IMR-90 (cell line): ENCODE measurements at regions not wholly inside any gene's neighbourhood (a gene's known extent, or its start where the extent isn't known, plus 50 kb on each side); places are given as distances from the start of the nearest gene placed in this dataset.

Source experiments
- ATAC-seq: fragments of 200-7000 bp; cut with Tn5 transposase; 2 replicates; pipeline ENCODE4 v1.9.1; 2020; ENCODE audit warnings: low read depth, mild to moderate bottlenecking, moderate library complexity
- BruUV-seq: library from RNA; stranded (reverse); fragments of 400-500 nt; replicated peaks from 2 replicates; lab custom pipeline; 2021; lab: Mats Ljungman, UMichigan
- CTCF ChIA-PET: fragments of 300-600 bp; formaldehyde crosslinking; extraction: SDS; loops from one replicate; lab custom pipeline; 2021; ENCODE audit warnings: antibody characterized with exemption; lab: Yijun Ruan, JAX
- POLR2A ChIA-PET: fragments of 300-600 bp; sonication (Branson Sonifier 250); formaldehyde crosslinking; loops from one replicate; lab custom pipeline; 2022; ENCODE audit warnings: antibody characterized with exemption; ENCODE audit not compliant: unreplicated experiment; lab: Charles Lee
- DNase-seq: peaks from one replicate; pipeline ENCODE4 v3.0.0; 2013
- H2AFZ ChIP-seq: replicated peaks from 2 replicates; pipeline ENCODE3; 2013; ENCODE audit warnings: low read length, mild to moderate bottlenecking; ENCODE audit not compliant: poor library complexity
- H2AK5ac ChIP-seq: 2 replicates; pipeline ENCODE4 v1.6.1; 2013; ENCODE audit warnings: low read depth, low read length, inconsistent platforms
- H2AK9ac ChIP-seq: replicated peaks from 2 replicates; pipeline ENCODE3; 2013; ENCODE audit warnings: mild to moderate bottlenecking, low read depth, low read length, moderate library complexity; ENCODE audit not compliant: poor library complexity
- H2BK120ac ChIP-seq: 2 replicates; pipeline ENCODE4 v1.6.1; 2013; ENCODE audit warnings: low read depth, low read length, inconsistent platforms
- H2BK15ac ChIP-seq: 3 replicates; pipeline ENCODE4 v1.6.1; 2013; ENCODE audit warnings: low read depth, low read length, inconsistent platforms
- H2BK20ac ChIP-seq: 2 replicates; pipeline ENCODE4 v1.6.1; 2013; ENCODE audit warnings: low read depth, mild to moderate bottlenecking, inconsistent platforms, low read length, moderate library complexity
- H2BK5ac ChIP-seq: 2 replicates; pipeline ENCODE4 v1.6.1; 2013; ENCODE audit warnings: mild to moderate bottlenecking, low read depth, low read length, inconsistent platforms; ENCODE audit not compliant: poor library complexity, severe bottlenecking
- H3K14ac ChIP-seq: replicated peaks from 2 replicates; pipeline ENCODE4 v1.6.1; 2013; ENCODE audit warnings: low read depth, low read length, inconsistent platforms
- H3K18ac ChIP-seq: 2 replicates; pipeline ENCODE4 v1.6.1; 2013; ENCODE audit warnings: low read depth, low read length, control low read depth
- H3K23ac ChIP-seq: 2 replicates; pipeline ENCODE4 v1.6.1; 2013; ENCODE audit warnings: low read depth, low read length, inconsistent platforms
- H3K27ac ChIP-seq: 2 replicates; pipeline ENCODE4 v1.5.1; 2013; ENCODE audit warnings: mild to moderate bottlenecking, control low read depth, low read length; ENCODE audit not compliant: insufficient read depth
- H3K27me3 ChIP-seq: 2 replicates; pipeline ENCODE4 v1.6.1; 2013; ENCODE audit warnings: low read length; ENCODE audit not compliant: control insufficient read depth, insufficient read depth
- H3K36me3 ChIP-seq: 2 replicates; pipeline ENCODE4 v1.6.1; 2013; ENCODE audit warnings: low read length, mixed read lengths; ENCODE audit not compliant: control insufficient read depth, insufficient read depth
- H3K4ac ChIP-seq: 2 replicates; pipeline ENCODE4 v1.6.1; 2013; ENCODE audit warnings: low read depth, low read length, inconsistent platforms
- H3K4me1 ChIP-seq: 2 replicates; pipeline ENCODE4 v1.6.1; 2013; ENCODE audit warnings: low read length, mixed read lengths; ENCODE audit not compliant: control insufficient read depth, insufficient read depth
- H3K4me2 ChIP-seq: 2 replicates; pipeline ENCODE4 v1.6.1; 2013; ENCODE audit warnings: low read depth, mild to moderate bottlenecking, control low read depth, low read length, moderate library complexity
- H3K4me3 ChIP-seq: 2 replicates; pipeline ENCODE4 v1.5.1; 2013; ENCODE audit warnings: low read depth, mild to moderate bottlenecking, control low read depth, low read length, moderate library complexity; ENCODE audit not compliant: insufficient read depth
- H3K56ac ChIP-seq: 2 replicates; pipeline ENCODE4 v1.6.1; 2013; ENCODE audit warnings: low read length, inconsistent platforms; ENCODE audit not compliant: insufficient read depth; ENCODE audit errors: extremely low read depth
- H3K79me1 ChIP-seq, 2 experiments: 2 replicates each; pipeline ENCODE4 v1.6.1; 2013; ENCODE audit warnings: low read length in 2 of 2, inconsistent platforms in 1 of 2, low read depth in 1 of 2
- H3K9ac ChIP-seq: 2 replicates; pipeline ENCODE4 v1.6.1; 2013; ENCODE audit warnings: low read depth, low read length, control low read depth
- H3K9me1 ChIP-seq: 2 replicates; pipeline ENCODE4 v1.6.1; 2013; ENCODE audit warnings: low read length, inconsistent platforms; ENCODE audit not compliant: insufficient read depth
- H3K9me3 ChIP-seq: 2 replicates; pipeline ENCODE4 v1.6.1; 2013; ENCODE audit warnings: low read length; ENCODE audit not compliant: control insufficient read depth, insufficient read depth
- H4K20me1 ChIP-seq: 2 replicates; pipeline ENCODE4 v1.6.1; 2013; ENCODE audit warnings: low read length, inconsistent platforms; ENCODE audit not compliant: insufficient read depth
- H4K5ac ChIP-seq: 2 replicates; pipeline ENCODE4 v1.6.1; 2013; ENCODE audit warnings: mild to moderate bottlenecking, low read depth, low read length, control low read depth
- H4K8ac ChIP-seq, 2 experiments: 2 replicates each; pipeline ENCODE4 v1.6.1; 2013; ENCODE audit warnings: low read depth in 2 of 2, low read length in 2 of 2, control low read depth in 1 of 2, inconsistent platforms in 1 of 2
- H4K91ac ChIP-seq: 2 replicates; pipeline ENCODE4 v1.6.1; 2013; ENCODE audit warnings: low read depth, low read length, inconsistent platforms; ENCODE audit not compliant: insufficient read depth
- BHLHE40 ChIP-seq: fragments of 150-350 bp; IDR thresholded peaks from 2 replicates; pipeline ENCODE4 v1.6.1; 2016; ENCODE audit warnings: mild to moderate bottlenecking, low read depth, low read length
- CEBPB ChIP-seq: IDR thresholded peaks from 2 replicates; pipeline ENCODE4 v1.6.1; 2012; ENCODE audit warnings: low read depth, low read length, improper control_type of control experiment
- CHD1 ChIP-seq: IDR thresholded peaks from 2 replicates; pipeline ENCODE4 v1.6.1; 2012; ENCODE audit warnings: low read depth, low read length, improper control_type of control experiment
- CTCF ChIP-seq: conservative IDR thresholded peaks from 2 replicates; pipeline ENCODE4 v1.5.1; 2012; ENCODE audit warnings: mild to moderate bottlenecking, low read depth, low read length, improper control_type of control experiment
- ELK1 ChIP-seq: fragments of 150-350 bp; IDR thresholded peaks from 2 replicates; pipeline ENCODE4 v1.6.1; 2016; ENCODE audit warnings: low read depth, mild to moderate bottlenecking, low read length, moderate library complexity, borderline replicate concordance
- FOS ChIP-seq: fragments of 150-350 bp; IDR thresholded peaks from 2 replicates; pipeline ENCODE4 v1.6.1; 2016; ENCODE audit warnings: low read depth, low read length
- MAFK ChIP-seq: IDR thresholded peaks from 2 replicates; pipeline ENCODE4 v1.6.1; 2012; ENCODE audit warnings: low read depth, low read length, improper control_type of control experiment
- MAZ ChIP-seq: IDR thresholded peaks from 2 replicates; pipeline ENCODE4 v1.6.1; 2012; ENCODE audit warnings: low read depth, mild to moderate bottlenecking, low read length, improper control_type of control experiment, moderate library complexity, borderline replicate concordance
- MXI1 ChIP-seq: IDR thresholded peaks from 2 replicates; pipeline ENCODE4 v1.6.1; 2012; ENCODE audit warnings: low read depth, mild to moderate bottlenecking, low read length, moderate library complexity, borderline replicate concordance
- NFE2L2 ChIP-seq: fragments of 150-350 bp; IDR thresholded peaks from 2 replicates; pipeline ENCODE4 v1.6.1; 2016; ENCODE audit warnings: low read depth, mild to moderate bottlenecking, low read length
- POLR2A ChIP-seq: IDR thresholded peaks from 2 replicates; pipeline ENCODE4 v1.6.1; 2012; ENCODE audit warnings: mild to moderate bottlenecking, low read depth, low read length
- RAD21 ChIP-seq: IDR thresholded peaks from 2 replicates; pipeline ENCODE4 v1.6.1; 2012; ENCODE audit warnings: low read length, improper control_type of control experiment
- RCOR1 ChIP-seq: IDR thresholded peaks from 2 replicates; pipeline ENCODE4 v1.6.1; 2012; ENCODE audit warnings: mild to moderate bottlenecking, low read length, improper control_type of control experiment; ENCODE audit not compliant: insufficient replicate concordance
- RFX5 ChIP-seq: IDR thresholded peaks from 2 replicates; pipeline ENCODE4 v1.8.0; 2012; ENCODE audit warnings: low read depth, mild to moderate bottlenecking, low read length, moderate library complexity
- SMC3 ChIP-seq: fragments of 150-350 bp; IDR thresholded peaks from 2 replicates; pipeline ENCODE4 v1.6.1; 2016; ENCODE audit warnings: low read depth, mild to moderate bottlenecking, antibody characterized with exemption, low read length, moderate library complexity
- USF2 ChIP-seq: fragments of 150-350 bp; IDR thresholded peaks from 2 replicates; pipeline ENCODE4 v1.6.1; 2017; ENCODE audit warnings: mild to moderate bottlenecking, antibody characterized with exemption, low read length, low read depth
- dilution Hi-C: fragments of 300-500 bp; cut with HindIII; formaldehyde crosslinking; loops from one replicate; pipeline ENCODE4 v1.14.3; 2018; ENCODE audit warnings: low sequenced_read_pairs; ENCODE audit not compliant: unreplicated experiment
- in situ Hi-C: fragments of 300-500 bp; cut with MboI; formaldehyde crosslinking; loops from 3 replicates; pipeline ENCODE4 v1.14.3; 2019; ENCODE audit warnings: low sequenced_read_pairs, inconsistent platforms, mixed read lengths
- intact Hi-C: fragments of 100-400 bp; cut with micrococcal nuclease; formaldehyde crosslinking; loops from 2 replicates; pipeline ENCODE4 v1.10.0; 2022

- Histone ChIP-seq H2AK5ac (no peak overlapping the region), H3K4me1 (no peaks in the 10 kb centered on the region), H4K20me1 (no peaks in the 10 kb centered on the region), H3K9ac (no peak overlapping the region), H2BK15ac (no peak overlapping the region), H3K36me3 (no peaks in the 10 kb centered on the region), H2BK5ac (no peak overlapping the region), H2BK20ac (no peak overlapping the region), H3K4me2 (no peak overlapping the region), H3K9me1 (peaks cover 4% of the 10 kb centered on the region; the same call in 1 of the 2 replicates), H3K18ac (no peak overlapping the region), H3K79me1 (no peaks in the 10 kb centered on the region), H3K9me3 (no peaks in the 10 kb centered on the region), H3K27me3 (peaks cover 7% of the 10 kb centered on the region), H2AFZ (no peak overlapping the region), H3K14ac (no peak overlapping the region), H2BK120ac (no peak overlapping the region), H3K23ac (no peak overlapping the region), H3K4ac (no peak overlapping the region), H3K56ac (no peak overlapping the region), H2AK9ac (no peak overlapping the region), H3K4me3 (no peak overlapping the region), H4K91ac (no peak overlapping the region), H4K8ac (no peak overlapping the region), H4K5ac (no peak overlapping the region), H3K27ac (no peak overlapping the region)
- no TSS peak for BruUV-seq
- CTCF ChIA-PET, result no interaction called here
- in situ Hi-C loops (no loop called here), dilution Hi-C loops (no loop called here), intact Hi-C loops (no loop called here)
- no peak for ATAC-seq
- no peak for DNase-seq
- TF ChIP-seq RFX5 (no peak), ELK1 (no peak), POLR2A (no peak), BHLHE40 (no peak), USF2 (no peak), FOS (no peak), CHD1 (no peak), MAZ (no peak), RCOR1 (no peak), NFE2L2 (no peak), MXI1 (no peak), CEBPB (no peak), MAFK (no peak), CTCF (no peak), RAD21 (no peak), SMC3 (no peak)
- POLR2A ChIA-PET, result no interaction called here
Observed at GRCh38 chr5:159420940-159421339, 90.7 kb upstream of the IL12B start.
